ENCODE measurements at regions not wholly inside any gene's neighbourhood (a gene's known extent, or its start where the extent isn't known, plus 50 kb on each side); places are given as distances from the start of the nearest gene placed in this dataset.

- H3K9me3 ChIP-seq (ENCODE audit: control insufficient read depth in 4 of 4, low read length in 3 of 4) = no peaks in the 10 kb centered on the region
- H3K27me3 ChIP-seq (ENCODE audit: control insufficient read depth in 4 of 4, insufficient read depth in 4 of 4, low read length in 3 of 4) = no peaks in the 10 kb centered on the region
- H3K4me3 ChIP-seq (ENCODE audit: low read depth in 1 of 3, low read length in 3 of 3) = no peak overlapping the region
- H3K4me1 ChIP-seq (ENCODE audit: control insufficient read depth in 4 of 4, insufficient read depth in 4 of 4, low read length in 3 of 4) = no peaks in the 10 kb centered on the region
- no peak for DNase-seq (ENCODE audit: low spot score)
- H3K9ac ChIP-seq (ENCODE audit: low read depth in 1 of 2, low read length in 2 of 2) = no peak overlapping the region
- TF ChIP-seq NR2F2 (IDR thresholded peaks at IDR 0.05) = no peak
- no peak for TF ChIP-seq SP1 (IDR thresholded peaks at IDR 0.05)
- no peak for TF ChIP-seq TAF1 (conservative IDR thresholded peaks at IDR 0.05)
- TF ChIP-seq JUND (IDR thresholded peaks at IDR 0.05) = no peak
- no peak for TF ChIP-seq GABPA (IDR thresholded peaks at IDR 0.05 in 1 of 2, conservative IDR thresholded peaks at IDR 0.05 in 1 of 2)
- no peak for TF ChIP-seq EGR1 (IDR thresholded peaks at IDR 0.05; ENCODE audit: low read depth in 2 of 2)
- TF ChIP-seq YY1 (IDR thresholded peaks at IDR 0.05) = no peak
- no peak for TF ChIP-seq RAD21 (IDR thresholded peaks at IDR 0.05)
- TF ChIP-seq, protein P1, sequence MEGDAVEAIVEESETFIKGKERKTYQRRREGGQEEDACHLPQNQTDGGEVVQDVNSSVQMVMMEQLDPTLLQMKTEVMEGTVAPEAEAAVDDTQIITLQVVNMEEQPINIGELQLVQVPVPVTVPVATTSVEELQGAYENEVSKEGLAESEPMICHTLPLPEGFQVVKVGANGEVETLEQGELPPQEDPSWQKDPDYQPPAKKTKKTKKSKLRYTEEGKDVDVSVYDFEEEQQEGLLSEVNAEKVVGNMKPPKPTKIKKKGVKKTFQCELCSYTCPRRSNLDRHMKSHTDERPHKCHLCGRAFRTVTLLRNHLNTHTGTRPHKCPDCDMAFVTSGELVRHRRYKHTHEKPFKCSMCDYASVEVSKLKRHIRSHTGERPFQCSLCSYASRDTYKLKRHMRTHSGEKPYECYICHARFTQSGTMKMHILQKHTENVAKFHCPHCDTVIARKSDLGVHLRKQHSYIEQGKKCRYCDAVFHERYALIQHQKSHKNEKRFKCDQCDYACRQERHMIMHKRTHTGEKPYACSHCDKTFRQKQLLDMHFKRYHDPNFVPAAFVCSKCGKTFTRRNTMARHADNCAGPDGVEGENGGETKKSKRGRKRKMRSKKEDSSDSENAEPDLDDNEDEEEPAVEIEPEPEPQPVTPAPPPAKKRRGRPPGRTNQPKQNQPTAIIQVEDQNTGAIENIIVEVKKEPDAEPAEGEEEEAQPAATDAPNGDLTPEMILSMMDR (IDR thresholded peaks at IDR 0.05; ENCODE audit: low read depth, low read length, missing input control) = no peak
- TF ChIP-seq, protein P2, sequence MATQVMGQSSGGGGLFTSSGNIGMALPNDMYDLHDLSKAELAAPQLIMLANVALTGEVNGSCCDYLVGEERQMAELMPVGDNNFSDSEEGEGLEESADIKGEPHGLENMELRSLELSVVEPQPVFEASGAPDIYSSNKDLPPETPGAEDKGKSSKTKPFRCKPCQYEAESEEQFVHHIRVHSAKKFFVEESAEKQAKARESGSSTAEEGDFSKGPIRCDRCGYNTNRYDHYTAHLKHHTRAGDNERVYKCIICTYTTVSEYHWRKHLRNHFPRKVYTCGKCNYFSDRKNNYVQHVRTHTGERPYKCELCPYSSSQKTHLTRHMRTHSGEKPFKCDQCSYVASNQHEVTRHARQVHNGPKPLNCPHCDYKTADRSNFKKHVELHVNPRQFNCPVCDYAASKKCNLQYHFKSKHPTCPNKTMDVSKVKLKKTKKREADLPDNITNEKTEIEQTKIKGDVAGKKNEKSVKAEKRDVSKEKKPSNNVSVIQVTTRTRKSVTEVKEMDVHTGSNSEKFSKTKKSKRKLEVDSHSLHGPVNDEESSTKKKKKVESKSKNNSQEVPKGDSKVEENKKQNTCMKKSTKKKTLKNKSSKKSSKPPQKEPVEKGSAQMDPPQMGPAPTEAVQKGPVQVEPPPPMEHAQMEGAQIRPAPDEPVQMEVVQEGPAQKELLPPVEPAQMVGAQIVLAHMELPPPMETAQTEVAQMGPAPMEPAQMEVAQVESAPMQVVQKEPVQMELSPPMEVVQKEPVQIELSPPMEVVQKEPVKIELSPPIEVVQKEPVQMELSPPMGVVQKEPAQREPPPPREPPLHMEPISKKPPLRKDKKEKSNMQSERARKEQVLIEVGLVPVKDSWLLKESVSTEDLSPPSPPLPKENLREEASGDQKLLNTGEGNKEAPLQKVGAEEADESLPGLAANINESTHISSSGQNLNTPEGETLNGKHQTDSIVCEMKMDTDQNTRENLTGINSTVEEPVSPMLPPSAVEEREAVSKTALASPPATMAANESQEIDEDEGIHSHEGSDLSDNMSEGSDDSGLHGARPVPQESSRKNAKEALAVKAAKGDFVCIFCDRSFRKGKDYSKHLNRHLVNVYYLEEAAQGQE (IDR thresholded peaks at IDR 0.05) = no peak
- TF ChIP-seq RXRA (IDR thresholded peaks at IDR 0.05) = no peak
- TF ChIP-seq, protein P3, sequence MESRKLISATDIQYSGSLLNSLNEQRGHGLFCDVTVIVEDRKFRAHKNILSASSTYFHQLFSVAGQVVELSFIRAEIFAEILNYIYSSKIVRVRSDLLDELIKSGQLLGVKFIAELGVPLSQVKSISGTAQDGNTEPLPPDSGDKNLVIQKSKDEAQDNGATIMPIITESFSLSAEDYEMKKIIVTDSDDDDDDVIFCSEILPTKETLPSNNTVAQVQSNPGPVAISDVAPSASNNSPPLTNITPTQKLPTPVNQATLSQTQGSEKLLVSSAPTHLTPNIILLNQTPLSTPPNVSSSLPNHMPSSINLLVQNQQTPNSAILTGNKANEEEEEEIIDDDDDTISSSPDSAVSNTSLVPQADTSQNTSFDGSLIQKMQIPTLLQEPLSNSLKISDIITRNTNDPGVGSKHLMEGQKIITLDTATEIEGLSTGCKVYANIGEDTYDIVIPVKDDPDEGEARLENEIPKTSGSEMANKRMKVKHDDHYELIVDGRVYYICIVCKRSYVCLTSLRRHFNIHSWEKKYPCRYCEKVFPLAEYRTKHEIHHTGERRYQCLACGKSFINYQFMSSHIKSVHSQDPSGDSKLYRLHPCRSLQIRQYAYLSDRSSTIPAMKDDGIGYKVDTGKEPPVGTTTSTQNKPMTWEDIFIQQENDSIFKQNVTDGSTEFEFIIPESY (IDR thresholded peaks at IDR 0.05) = no peak
- H3K36me3 ChIP-seq (ENCODE audit: control insufficient read depth in 4 of 4, insufficient read depth in 3 of 4, low read depth in 1 of 4, low read length in 3 of 4) = no peaks in the 10 kb centered on the region
- H3K27ac ChIP-seq (ENCODE audit: low read depth in 1 of 2, low read length in 2 of 2) = no peak overlapping the region
These were observed 125.3 kb upstream of the VAMP7 start for GRCh38 chrX:155755706-155756337.

DNA sequence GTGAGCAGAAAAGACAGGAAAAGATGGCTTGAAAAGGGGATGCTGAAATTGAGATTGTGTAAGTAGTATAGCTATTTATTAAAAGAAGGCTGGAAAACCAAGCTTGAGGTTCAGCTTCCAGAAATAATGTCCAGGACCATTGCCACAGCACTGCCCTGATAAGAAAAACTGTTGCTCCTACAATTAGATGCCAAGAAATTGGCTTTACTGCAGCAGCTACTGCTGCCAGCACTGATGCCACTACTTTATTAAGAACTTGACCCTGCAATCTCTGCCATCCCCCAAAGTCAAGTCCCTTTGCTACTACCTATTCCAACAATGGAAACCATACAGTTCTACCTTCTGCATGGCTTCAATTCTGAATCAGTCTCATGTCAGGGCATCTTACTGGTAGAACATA, 130.0 kb upstream of the VAMP7 start:
- Histone ChIP-seq H3K36me3 (ENCODE audit: control insufficient read depth in 4 of 4, insufficient read depth in 3 of 4, low read depth in 1 of 4, low read length in 3 of 4) (no peaks in the 10 kb centered on the region), H3K4me3 (ENCODE audit: low read depth in 1 of 3, low read length in 3 of 3) (no peak overlapping the region), H3K9me3 (ENCODE audit: control insufficient read depth in 4 of 4, low read length in 3 of 4) (no peaks in the 10 kb centered on the region), H3K4me1 (ENCODE audit: control insufficient read depth in 4 of 4, insufficient read depth in 4 of 4, low read length in 3 of 4) (no peaks in the 10 kb centered on the region), H3K9ac (ENCODE audit: low read depth in 1 of 2, low read length in 2 of 2) (no peak overlapping the region), H3K27me3 (ENCODE audit: control insufficient read depth in 4 of 4, insufficient read depth in 4 of 4, low read length in 3 of 4) (no peaks in the 10 kb centered on the region), H3K27ac (ENCODE audit: low read depth in 1 of 2, low read length in 2 of 2) (no peak overlapping the region)
- TF ChIP-seq, protein P3 (IDR thresholded peaks at IDR 0.05) = no peak
- no peak for TF ChIP-seq YY1 (IDR thresholded peaks at IDR 0.05)
- TF ChIP-seq GABPA (IDR thresholded peaks at IDR 0.05 in 1 of 2, conservative IDR thresholded peaks at IDR 0.05 in 1 of 2) = no peak
- TF ChIP-seq NR2F2 (IDR thresholded peaks at IDR 0.05) = no peak
- no peak for TF ChIP-seq JUND (IDR thresholded peaks at IDR 0.05)
- TF ChIP-seq, protein P1 (IDR thresholded peaks at IDR 0.05; ENCODE audit: low read depth, low read length, missing input control) = no peak
- no peak for DNase-seq (ENCODE audit: low spot score)

All from liver (tissue), 7 donors.